NCI-H1105 treated with DMSO at 0.1 percent for 48 hours (cell line): ENCODE measurements at regions not wholly inside any gene's neighbourhood (a gene's known extent, or its start where the extent isn't known, plus 50 kb on each side); places are given as distances from the start of the nearest gene placed in this dataset.
"Not testable (repeated sequence)": the region's sequence is repeated elsewhere in the genome, so short reads cannot be mapped to it uniquely, and the experiment has no call there.

ENCODE experiments used
- DNase-seq: peaks from one replicate; lab custom pipeline; 2025; lab: John Stamatoyannopoulos, UW

- DNase-seq = no peak
Observed at GRCh38 chr2:122061206-122061605, 305.8 kb downstream of the TSN start.

- DNase-seq = no peak
Observed at GRCh38 chr2:122061831-122062230, 306.4 kb downstream of the TSN start.

GRCh38 chr2:122062506-122062905 lies 307.1 kb downstream of the TSN start:
- no peak for DNase-seq

GRCh38 chr2:122063716-122064115 lies 308.3 kb downstream of the TSN start:
- no peak for DNase-seq

- DNase-seq = no peak
Observed at GRCh38 chr2:122070241-122070731, 314.8 kb downstream of the TSN start.

- no peak for DNase-seq
Observed at GRCh38 chr2:122072666-122073065, 317.2 kb downstream of the TSN start.

GRCh38 chr2:122074201-122074600 lies 318.8 kb downstream of the TSN start:
- no peak for DNase-seq

- no peak for DNase-seq
Observed at GRCh38 chr2:122075381-122075780, 319.9 kb downstream of the TSN start.

- no peak for DNase-seq
Observed at GRCh38 chr2:122077114-122077513, 321.7 kb downstream of the TSN start.

GRCh38 chr2:122077771-122078170 lies 322.3 kb downstream of the TSN start:
- DNase-seq = no peak

- DNase-seq = no peak
Observed at GRCh38 chr2:122078451-122078850, 323.0 kb downstream of the TSN start.

GRCh38 chr2:122079844-122080243 lies 324.4 kb downstream of the TSN start:
- DNase-seq = no peak

GRCh38 chr2:122080316-122080715 lies 324.9 kb downstream of the TSN start:
- DNase-seq = no peak

- no peak for DNase-seq
Observed at GRCh38 chr2:122080871-122081270, 325.4 kb downstream of the TSN start.

GRCh38 chr2:122081751-122082150 lies 326.3 kb downstream of the TSN start:
- peak; percentile 18 for DNase-seq

GRCh38 chr2:122083256-122084048 lies 328.0 kb downstream of the TSN start:
- DNase-seq = no peak

GRCh38 chr2:122085672-122086071 lies 330.2 kb downstream of the TSN start:
- not testable (repeated sequence) for DNase-seq

GRCh38 chr2:122094557-122094956 lies 339.1 kb downstream of the TSN start:
- DNase-seq = no peak

GRCh38 chr2:122096761-122097160 lies 341.3 kb downstream of the TSN start:
- no peak for DNase-seq

- DNase-seq = no peak
Observed at GRCh38 chr2:122098306-122098705, 342.9 kb downstream of the TSN start.

GRCh38 chr2:122100346-122100745 lies 344.9 kb downstream of the TSN start:
- DNase-seq = no peak

- no peak for DNase-seq
Observed at GRCh38 chr2:122100756-122101155, 345.3 kb downstream of the TSN start.

- no peak for DNase-seq
Observed at GRCh38 chr2:122101319-122101718, 345.9 kb downstream of the TSN start.
